Left lung (tissue), 4 donors: ENCODE measurements at regions not wholly inside any gene's neighbourhood (a gene's known extent, or its start where the extent isn't known, plus 50 kb on each side); places are given as distances from the start of the nearest gene placed in this dataset.

Source experiments
- ATAC-seq: fragments of 200-7000 bp; cut with Tn5 transposase; one replicate; pipeline ENCODE4 v1.9.1; 2020; ENCODE audit warnings: moderate library complexity
- DNase-seq, 4 donors: peaks; one replicate each; pipeline ENCODE4 v3.0.0-alpha.2; 2013 to 2020
- H3K27ac ChIP-seq, 2 donors: fragments of 200-600 bp; sonication (generic) in 1 of 2; one replicate each; pipeline versions ENCODE4 v1.5.0 to v1.8.0; 2020 to 2021
- H3K27me3 ChIP-seq, 2 donors: fragments of 200-600 bp; sonication (generic) in 1 of 2; one replicate each; pipeline versions ENCODE4 v1.5.0 to v1.8.0; 2020 to 2021
- H3K36me3 ChIP-seq, 2 donors: fragments of 200-600 bp; sonication (generic) in 1 of 2; one replicate each; pipeline versions ENCODE4 v1.5.0 to v1.8.0; 2020 to 2021
- H3K4me1 ChIP-seq, 2 donors: fragments of 200-600 bp; one replicate each; pipeline ENCODE4 v1.8.0; 2021
- H3K4me3 ChIP-seq, 2 donors: fragments of 200-600 bp; sonication (generic) in 1 of 2; one replicate each; pipeline versions ENCODE4 v1.5.0 to v1.8.0; 2020 to 2021; ENCODE audit warnings: mild to moderate bottlenecking in 1 of 2
- H3K9me3 ChIP-seq, 2 donors: fragments of 200-600 bp; sonication (generic) in 1 of 2; one replicate each; pipeline versions ENCODE4 v1.5.0 to v1.8.0; 2020 to 2021
- intact Hi-C, 2 donors: fragments of 100-400 bp; cut with DNase I; formaldehyde crosslinking; loops; one replicate each; pipeline versions ENCODE4 v1.11.2 to v1.14.2; 2022
- TF ChIP-seq, protein P1 (sequence below), 2 donors: fragments of 200-600 bp; sonication (generic) in 1 of 2; IDR thresholded peaks; one replicate each; pipeline versions ENCODE4 v1.5.0 to v1.8.0; 2021; ENCODE audit warnings: antibody characterized with exemption in 2 of 2
- donor health status: DM: no; HTN: yes; CAD: no.
- donor health status: DM: no; HTN: no; CAD: no.

DNA sequence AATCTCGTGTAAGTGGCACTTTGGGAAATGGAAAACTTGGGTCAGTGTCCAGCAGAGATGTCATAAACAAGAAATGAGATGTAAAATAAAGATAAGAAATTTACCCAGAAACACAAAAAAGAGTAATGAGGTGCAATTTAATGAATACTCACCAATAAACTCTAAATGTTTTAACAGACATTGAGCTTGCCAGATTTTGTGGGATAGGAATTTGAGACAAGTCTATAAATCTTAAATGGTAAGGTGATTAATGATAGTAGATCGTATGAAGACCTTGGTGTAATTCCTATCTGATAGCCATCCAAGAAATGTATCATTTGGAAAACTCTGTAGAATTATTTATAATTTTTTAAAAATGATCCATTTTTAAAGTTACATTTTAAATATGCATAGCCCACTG lies 682.4 kb downstream of the MAT2B start:
- H3K27me3 ChIP-seq, result no peaks in the 10 kb centered on the region
- H3K36me3 ChIP-seq, result no peaks in the 10 kb centered on the region
- no peaks in the 10 kb centered on the region for H3K4me1 ChIP-seq
- TF ChIP-seq, protein P1, sequence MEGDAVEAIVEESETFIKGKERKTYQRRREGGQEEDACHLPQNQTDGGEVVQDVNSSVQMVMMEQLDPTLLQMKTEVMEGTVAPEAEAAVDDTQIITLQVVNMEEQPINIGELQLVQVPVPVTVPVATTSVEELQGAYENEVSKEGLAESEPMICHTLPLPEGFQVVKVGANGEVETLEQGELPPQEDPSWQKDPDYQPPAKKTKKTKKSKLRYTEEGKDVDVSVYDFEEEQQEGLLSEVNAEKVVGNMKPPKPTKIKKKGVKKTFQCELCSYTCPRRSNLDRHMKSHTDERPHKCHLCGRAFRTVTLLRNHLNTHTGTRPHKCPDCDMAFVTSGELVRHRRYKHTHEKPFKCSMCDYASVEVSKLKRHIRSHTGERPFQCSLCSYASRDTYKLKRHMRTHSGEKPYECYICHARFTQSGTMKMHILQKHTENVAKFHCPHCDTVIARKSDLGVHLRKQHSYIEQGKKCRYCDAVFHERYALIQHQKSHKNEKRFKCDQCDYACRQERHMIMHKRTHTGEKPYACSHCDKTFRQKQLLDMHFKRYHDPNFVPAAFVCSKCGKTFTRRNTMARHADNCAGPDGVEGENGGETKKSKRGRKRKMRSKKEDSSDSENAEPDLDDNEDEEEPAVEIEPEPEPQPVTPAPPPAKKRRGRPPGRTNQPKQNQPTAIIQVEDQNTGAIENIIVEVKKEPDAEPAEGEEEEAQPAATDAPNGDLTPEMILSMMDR (IDR thresholded peaks at IDR 0.05), result no peak
- no peaks in the 10 kb centered on the region for H3K9me3 ChIP-seq
- DNase-seq (no peak), ATAC-seq (no peak)
- H3K27ac ChIP-seq, result no peak overlapping the region
- intact Hi-C loops, result no loop called here
- H3K4me3 ChIP-seq, result no peak overlapping the region

DNA sequence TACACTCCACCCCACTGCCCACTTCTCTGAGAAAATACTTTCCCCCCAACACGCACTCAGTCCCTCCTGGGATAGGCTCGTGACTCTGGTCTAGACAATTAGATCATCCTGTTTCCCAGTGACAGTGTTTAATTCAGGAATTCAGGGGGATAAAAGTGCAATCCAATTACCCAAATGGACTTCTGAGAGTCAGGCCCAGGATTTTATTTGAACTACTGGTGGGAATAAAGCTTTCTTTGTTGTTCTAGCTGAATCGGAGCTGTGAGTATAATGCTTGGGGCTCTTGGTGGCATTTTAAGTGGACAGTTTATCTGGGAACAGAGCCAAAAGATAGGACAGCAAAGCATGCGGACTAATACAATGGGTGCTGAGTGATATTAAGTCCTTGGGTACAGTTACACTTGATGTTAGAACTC lies 683.3 kb downstream of the MAT2B start:
- intact Hi-C loops, result no loop called here
- TF ChIP-seq, protein P1 (IDR thresholded peaks at IDR 0.05), result no peak
- Histone ChIP-seq H3K4me3 (no peak overlapping the region), H3K9me3 (no peaks in the 10 kb centered on the region), H3K27ac (no peak overlapping the region), H3K36me3 (no peaks in the 10 kb centered on the region), H3K4me1 (no peaks in the 10 kb centered on the region), H3K27me3 (no peaks in the 10 kb centered on the region)
- no peak for DNase-seq
- no peak for ATAC-seq

DNA sequence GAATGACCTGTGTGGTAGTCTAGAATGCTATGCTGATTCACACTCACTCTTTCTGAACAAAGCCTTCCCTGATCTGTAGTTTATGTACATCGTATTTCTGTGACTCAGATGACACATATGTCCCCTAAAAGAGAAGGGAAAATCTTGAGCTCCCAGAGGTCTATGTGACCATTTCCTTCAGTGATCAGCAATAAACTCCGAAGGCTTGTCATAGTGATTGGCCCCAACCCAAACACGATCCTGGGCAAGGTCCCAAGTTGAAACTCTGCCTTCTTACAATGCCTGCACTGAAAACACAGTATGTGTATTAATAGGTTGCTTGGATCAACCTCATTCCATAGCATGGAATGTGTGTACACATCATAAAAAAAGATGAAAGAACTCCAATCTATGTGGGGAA lies 685.8 kb downstream of the MAT2B start:
- Histone ChIP-seq H3K4me1 (no peaks in the 10 kb centered on the region), H3K27me3 (no peaks in the 10 kb centered on the region), H3K36me3 (no peaks in the 10 kb centered on the region), H3K9me3 (no peaks in the 10 kb centered on the region), H3K27ac (no peak overlapping the region), H3K4me3 (no peak overlapping the region)
- TF ChIP-seq, protein P1 (IDR thresholded peaks at IDR 0.05), result no peak
- intact Hi-C loops, result no loop called here
- DNase-seq (peak in 2 of 4 donors; percentile 23 to 64), ATAC-seq (no peak)

DNA sequence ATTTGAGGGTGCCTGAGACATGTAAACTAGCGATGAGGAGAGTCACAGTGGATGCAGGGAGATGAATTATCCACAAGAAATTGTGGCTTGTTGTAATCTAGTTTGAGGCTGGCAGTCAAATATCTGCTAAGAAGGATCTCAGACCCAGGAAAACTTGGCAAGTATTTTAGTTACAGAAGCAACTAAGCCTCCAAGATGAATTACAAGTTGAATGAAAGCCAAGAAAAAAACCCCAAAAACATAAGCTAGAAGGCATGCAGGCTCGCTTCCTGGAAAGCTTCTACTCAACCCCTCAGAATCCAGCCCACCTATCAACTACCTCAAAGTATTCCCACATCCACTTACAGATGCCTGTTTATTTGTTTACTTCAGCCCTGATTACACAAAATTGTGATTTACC lies 696.9 kb downstream of the MAT2B start:
- Histone ChIP-seq H3K36me3 (no peaks in the 10 kb centered on the region), H3K9me3 (peaks cover 0 to 17% of the 10 kb centered on the region in 2 donors), H3K27me3 (no peaks in the 10 kb centered on the region), H3K27ac (no peak overlapping the region), H3K4me3 (no peak overlapping the region), H3K4me1 (no peaks in the 10 kb centered on the region)
- TF ChIP-seq, protein P1 (IDR thresholded peaks at IDR 0.05), result no peak
- DNase-seq (no peak), ATAC-seq (no peak)
- intact Hi-C loops, result no loop called here

DNA sequence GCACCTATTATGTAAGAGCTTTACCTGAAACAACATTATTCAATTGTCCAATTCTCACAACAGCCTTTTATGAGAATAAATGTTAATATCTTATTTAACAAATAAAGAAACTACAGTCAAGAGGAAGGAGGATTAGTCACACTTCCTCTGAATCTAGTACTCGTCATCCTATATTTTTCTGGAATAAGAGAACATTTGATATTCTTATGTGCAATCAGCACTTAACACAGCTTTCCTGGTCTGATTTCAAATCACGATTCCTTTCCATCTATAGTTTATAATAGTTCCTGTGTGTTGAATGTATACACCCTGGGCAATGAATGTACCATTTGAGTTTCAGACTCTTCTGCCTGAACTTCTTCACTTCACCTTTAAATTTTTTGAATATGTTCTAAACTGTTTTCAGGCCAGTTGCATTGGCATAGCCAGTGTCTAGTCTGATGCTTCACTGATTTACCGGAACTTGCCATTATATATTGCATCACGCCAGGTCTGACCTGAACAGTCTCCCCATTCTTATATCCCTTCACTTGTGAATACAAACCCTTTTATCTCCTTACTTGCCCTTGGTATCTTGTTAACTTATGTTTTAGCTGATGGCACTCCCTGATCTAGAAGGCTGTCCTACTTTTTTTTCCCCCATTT lies 698.3 kb downstream of the MAT2B start:
- Histone ChIP-seq H3K27me3 (no peaks in the 10 kb centered on the region), H3K9me3 (peaks cover 0 to 15% of the 10 kb centered on the region in 2 donors), H3K27ac (no peak overlapping the region), H3K36me3 (no peaks in the 10 kb centered on the region), H3K4me3 (no peak overlapping the region), H3K4me1 (no peaks in the 10 kb centered on the region)
- intact Hi-C loops, result no loop called here
- DNase-seq (no peak), ATAC-seq (no peak)
- TF ChIP-seq, protein P1 (IDR thresholded peaks at IDR 0.05), result no peak
